Lower lobe of right lung (tissue), 2 donors: ENCODE measurements at regions not wholly inside any gene's neighbourhood (a gene's known extent, or its start where the extent isn't known, plus 50 kb on each side); places are given as distances from the start of the nearest gene placed in this dataset.
A peak's percentile ranks its signal among the peaks of the same experiment; 100 is the strongest.

Experiments used
- ATAC-seq, 2 donors: fragments of 200-7000 bp; cut with Tn5 transposase; one replicate each; pipeline ENCODE4 v1.9.1; 2020 to 2022; ENCODE audit warnings: mild to moderate bottlenecking in 2 of 2, moderate library complexity in 2 of 2
- DNase-seq: peaks from one replicate; pipeline ENCODE4 v3.0.0-alpha.2; 2020
- H3K27ac ChIP-seq: fragments of 200-600 bp; one replicate; pipeline ENCODE4 v1.8.0; 2022
- H3K27me3 ChIP-seq: fragments of 200-600 bp; one replicate; pipeline ENCODE4 v1.8.0; 2022; ENCODE audit warnings: low read depth
- H3K36me3 ChIP-seq: fragments of 200-600 bp; one replicate; pipeline ENCODE4 v1.8.0; 2022; ENCODE audit warnings: mild to moderate bottlenecking
- H3K4me1 ChIP-seq: fragments of 200-600 bp; one replicate; pipeline ENCODE4 v1.8.0; 2022
- H3K4me3 ChIP-seq: fragments of 200-600 bp; one replicate; pipeline ENCODE4 v1.8.0; 2022; ENCODE audit warnings: mild to moderate bottlenecking
- H3K9me3 ChIP-seq: fragments of 200-600 bp; one replicate; pipeline ENCODE4 v1.8.0; 2022
- CTCF ChIP-seq: fragments of 200-600 bp; IDR thresholded peaks from one replicate; pipeline ENCODE4 v1.8.0; 2022; ENCODE audit warnings: antibody characterized with exemption, mild to moderate bottlenecking
- intact Hi-C: fragments of 100-400 bp; cut with DNase I; formaldehyde crosslinking; loops from one replicate; pipeline ENCODE4 v1.11.0; 2022
- donor health status: DM: no; HTN: yes; CAD: no; lungs with severe emphysema.

- H3K27me3 ChIP-seq: peaks cover 6% of the 10 kb centered on the region
- peak overlapping the region; percentile 56 for H3K4me3 ChIP-seq
- ATAC-seq (no peak), DNase-seq (no peak)
- TF ChIP-seq CTCF: no peak
- H3K27ac ChIP-seq: no peak overlapping the region
- intact Hi-C loops: no loop called here
- no peaks in the 10 kb centered on the region for H3K9me3 ChIP-seq
- no peaks in the 10 kb centered on the region for H3K36me3 ChIP-seq
- H3K4me1 ChIP-seq: peaks cover 8% of the 10 kb centered on the region
Observed at GRCh38 chr3:124584245-124584551, 146.1 kb upstream of the UMPS start.

DNA sequence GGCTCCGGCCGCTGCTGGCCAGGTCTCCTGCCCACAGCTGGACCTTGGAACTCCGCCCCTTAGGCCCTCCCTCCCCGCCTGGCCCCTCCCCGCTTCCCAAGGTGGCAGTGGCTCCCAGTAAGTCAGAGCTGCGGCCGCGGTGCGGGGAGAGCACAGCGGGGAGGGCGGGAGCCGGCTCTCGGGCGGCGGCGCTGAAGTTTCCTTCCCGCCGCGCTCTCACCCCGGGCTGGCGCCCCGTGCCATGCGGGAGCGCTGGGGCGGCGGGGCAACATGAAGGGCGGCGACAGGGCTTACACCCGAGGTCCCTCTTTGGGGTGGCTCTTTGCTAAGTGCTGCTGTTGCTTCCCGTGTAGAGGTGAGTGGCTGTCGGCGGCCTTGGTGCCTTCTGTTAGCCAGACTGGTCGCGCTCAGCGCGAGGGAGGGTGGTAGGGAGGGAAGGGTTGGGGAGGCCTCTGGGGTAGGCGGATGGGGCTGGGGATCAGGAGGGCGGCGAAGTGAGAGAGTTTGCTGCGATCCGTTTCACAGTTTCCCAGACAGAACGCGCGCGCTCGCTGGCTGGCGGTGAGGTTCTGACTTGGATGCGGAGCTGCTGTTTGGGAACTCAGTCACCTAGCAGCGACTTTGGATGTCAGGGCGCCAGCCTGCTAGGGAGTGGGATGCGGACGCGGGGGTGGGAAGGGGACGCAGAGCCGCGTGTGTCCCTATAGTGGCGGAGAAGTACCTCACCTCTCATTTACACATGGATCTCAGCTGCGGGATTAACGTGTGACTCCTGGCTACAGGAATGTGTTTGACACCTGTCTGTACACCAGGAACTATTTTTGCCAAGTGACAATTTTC, 145.5 kb upstream of the UMPS start:
- Histone ChIP-seq H3K27me3 (peaks cover 6% of the 10 kb centered on the region), H3K9me3 (no peaks in the 10 kb centered on the region), H3K4me1 (peaks cover 8% of the 10 kb centered on the region), H3K4me3 (peak overlapping the region; percentile 56), H3K27ac (no peak overlapping the region), H3K36me3 (no peaks in the 10 kb centered on the region)
- ATAC-seq (peak; percentile 94 to 96), DNase-seq (peak; percentile 85)
- no peak for TF ChIP-seq CTCF
- intact Hi-C loops: no loop called here

DNA sequence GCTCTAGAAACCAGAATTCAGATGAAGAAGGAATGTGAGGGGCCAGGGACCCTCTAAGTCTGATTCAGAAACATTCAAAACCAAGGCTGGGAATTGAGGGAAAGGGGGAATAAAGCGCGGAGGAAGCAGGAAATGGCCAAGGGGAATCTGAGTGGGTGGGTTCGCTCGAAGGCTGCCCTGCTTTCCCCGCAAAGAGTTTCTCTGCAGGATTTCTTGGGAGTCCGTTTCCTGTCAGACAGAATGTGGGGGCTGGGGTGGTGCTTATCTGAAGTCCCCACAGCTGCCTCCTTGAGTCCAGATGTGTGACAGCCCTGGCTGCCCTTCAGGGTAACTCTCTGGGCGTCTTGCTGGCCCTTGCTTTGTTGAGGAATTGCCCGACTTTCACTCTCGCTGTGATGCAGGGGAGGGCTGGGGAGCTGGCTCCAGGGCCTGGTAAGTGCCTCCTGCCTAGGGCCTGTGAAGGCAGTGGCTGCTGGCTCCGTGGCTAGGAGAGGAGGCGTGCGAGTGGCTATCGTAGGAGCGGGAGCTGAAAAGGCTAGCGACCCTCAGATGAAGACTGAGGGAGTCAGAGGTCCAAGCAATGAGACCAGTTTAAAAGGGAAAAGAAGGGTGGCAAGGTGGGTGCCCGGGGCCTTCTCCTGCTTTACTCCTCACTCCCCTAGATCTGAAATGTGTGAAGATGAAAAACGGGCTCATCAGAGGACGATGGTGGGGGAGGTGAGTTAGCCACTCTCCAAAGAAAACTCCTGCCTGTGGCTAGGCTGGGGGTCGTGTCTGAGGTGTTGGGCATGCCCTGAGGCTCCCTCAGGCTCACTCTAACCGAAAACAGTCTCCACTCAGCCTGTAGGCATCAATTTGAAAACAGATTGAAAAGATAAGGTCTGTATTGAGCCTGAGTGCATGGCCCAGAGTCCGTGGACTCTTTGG, 143.9 kb upstream of the UMPS start:
- intact Hi-C loops: no loop called here
- peaks cover 6% of the 10 kb centered on the region for H3K27me3 ChIP-seq
- no peak overlapping the region for H3K4me3 ChIP-seq
- H3K36me3 ChIP-seq: no peaks in the 10 kb centered on the region
- TF ChIP-seq CTCF: no peak
- no peaks in the 10 kb centered on the region for H3K9me3 ChIP-seq
- ATAC-seq (no peak), DNase-seq (no peak)
- H3K27ac ChIP-seq: no peak overlapping the region
- peaks cover 8% of the 10 kb centered on the region for H3K4me1 ChIP-seq

GRCh38 chr3:124587053-124587408, 143.2 kb upstream of the UMPS start:
- H3K9me3 ChIP-seq: no peaks in the 10 kb centered on the region
- peak; percentile 66 to 79 for ATAC-seq
- H3K27ac ChIP-seq: no peak overlapping the region
- peaks cover 6% of the 10 kb centered on the region for H3K27me3 ChIP-seq
- H3K4me1 ChIP-seq: peaks cover 8% of the 10 kb centered on the region
- no peak for DNase-seq
- no peak for TF ChIP-seq CTCF
- no peaks in the 10 kb centered on the region for H3K36me3 ChIP-seq
- intact Hi-C loops: no loop called here
- H3K4me3 ChIP-seq: no peak overlapping the region

DNA sequence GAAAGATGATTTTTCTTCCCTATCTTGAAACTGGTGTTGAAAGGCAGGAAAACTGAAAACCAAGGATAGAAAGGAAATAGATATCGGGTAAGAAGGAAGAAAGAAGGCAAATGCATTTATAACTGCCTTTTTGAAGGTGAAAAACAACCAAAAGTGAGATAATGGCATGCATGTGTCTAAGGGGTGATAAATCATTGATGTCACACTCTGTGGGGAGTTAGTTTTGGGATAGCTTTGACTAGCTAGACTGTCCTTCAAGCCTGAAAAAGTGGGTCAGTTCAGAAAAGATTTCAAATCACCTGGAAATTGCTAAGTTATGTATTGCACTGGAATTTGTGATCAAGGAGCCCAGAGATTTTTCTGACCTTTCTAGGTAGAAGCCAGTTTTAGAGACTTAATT, 142.2 kb upstream of the UMPS start:
- DNase-seq: no peak
- intact Hi-C loops: no loop called here
- Histone ChIP-seq H3K36me3 (no peaks in the 10 kb centered on the region), H3K27me3 (peaks cover 6% of the 10 kb centered on the region), H3K4me3 (no peak overlapping the region), H3K9me3 (no peaks in the 10 kb centered on the region), H3K4me1 (peaks cover 8% of the 10 kb centered on the region), H3K27ac (no peak overlapping the region)
- TF ChIP-seq CTCF: no peak
- no peak for ATAC-seq
